Astrocyte of the spinal cord (primary cell): ENCODE measurements at regions not wholly inside any gene's neighbourhood (a gene's known extent, or its start where the extent isn't known, plus 50 kb on each side); places are given as distances from the start of the nearest gene placed in this dataset.
A peak's percentile ranks its signal among the peaks of the same experiment; 100 is the strongest.

Source experiments
- DNase-seq: peaks from one replicate; pipeline ENCODE4 v3.0.0; 2011; ENCODE audit warnings: low read depth, low spot score
- H3K4me3 ChIP-seq: 2 replicates; pipeline ENCODE4 v1.5.1; 2011; ENCODE audit warnings: low read depth, mild to moderate bottlenecking, low read length, moderate library complexity
- CTCF ChIP-seq: IDR thresholded peaks from 2 replicates; pipeline ENCODE4 v1.5.1; 2012; ENCODE audit warnings: low read depth, mild to moderate bottlenecking, low read length, inconsistent platforms
- in situ Hi-C: cut with HindIII; loops from 2 replicates; pipeline ENCODE4 v1.10.0; 2017; ENCODE audit warnings: low sequenced_read_pairs

- DNase-seq: no peak
- in situ Hi-C loops: no loop called here
- no peak for TF ChIP-seq CTCF
- no peak overlapping the region for H3K4me3 ChIP-seq
These were observed 51.9 kb upstream of the IGSF9B start for GRCh38 chr11:134008634-134009071.

- no peak overlapping the region for H3K4me3 ChIP-seq
- in situ Hi-C loops: no loop called here
- no peak for TF ChIP-seq CTCF
- DNase-seq: no peak
These were observed 55.4 kb upstream of the JAM3 start for GRCh38 chr11:134013518-134013917.

- TF ChIP-seq CTCF: peak; percentile 30
- in situ Hi-C loops: no loop called here
- DNase-seq: no peak
- no peak overlapping the region for H3K4me3 ChIP-seq
These were observed 54.4 kb upstream of the JAM3 start for GRCh38 chr11:134014511-134014910.

GRCh38 chr11:134015556-134015955 lies 53.3 kb upstream of the JAM3 start:
- in situ Hi-C loops: no loop called here
- no peak for DNase-seq
- TF ChIP-seq CTCF: no peak

GRCh38 chr11:134017511-134018430 lies 51.1 kb upstream of the JAM3 start:
- DNase-seq: no peak
- no peak overlapping the region for H3K4me3 ChIP-seq
- TF ChIP-seq CTCF: no peak
- in situ Hi-C loops: no loop called here

More at GRCh38 chr11:134015556-134015955, 53.3 kb upstream of the JAM3 start:
- no peak overlapping the region for H3K4me3 ChIP-seq
